Left colon (tissue), 2 donors: ENCODE measurements at regions not wholly inside any gene's neighbourhood (a gene's known extent, or its start where the extent isn't known, plus 50 kb on each side); places are given as distances from the start of the nearest gene placed in this dataset.
A peak's percentile ranks its signal among the peaks of the same experiment; 100 is the strongest.

Source experiments
- ATAC-seq: fragments of 200-7000 bp; cut with Tn5 transposase; one replicate; pipeline ENCODE4 v1.9.1; 2020; ENCODE audit warnings: mild to moderate bottlenecking, moderate library complexity
- DNase-seq, 2 donors: peaks; one replicate each; pipeline ENCODE4 v3.0.0-alpha.2; 2020
- intact Hi-C, 2 donors: fragments of 100-400 bp; cut with DNase I in 1 of 2; cut with micrococcal nuclease in 1 of 2; formaldehyde crosslinking; loops; one replicate each; pipeline versions ENCODE4 v1.11.2 to v1.14.0; 2022; cut with DNase I, micrococcal nuclease
- donor health status: DM: no; HTN: no; CAD: no.
- donor health status: DM: yes; HTN: yes; CAD: no.

- intact Hi-C loops: no loop called here
- no peak for DNase-seq
- no peak for ATAC-seq
Observed at GRCh38 chr20:39898467-39898852, 790.6 kb downstream of the MAFB start.

- DNase-seq (no peak), ATAC-seq (no peak)
- intact Hi-C loops: no loop called here
Observed at GRCh38 chr20:39897781-39898466, 791.1 kb downstream of the MAFB start.

GRCh38 chr20:39897058-39897457 is 792.0 kb downstream of the MAFB start:
- DNase-seq: no peak
- intact Hi-C loops: no loop called here

GRCh38 chr20:39894067-39894466 is 795.0 kb downstream of the MAFB start:
- no peak for ATAC-seq
- intact Hi-C loops: no loop called here
- no peak for DNase-seq

More at GRCh38 chr20:39897058-39897457, 792.0 kb downstream of the MAFB start:
- no peak for ATAC-seq

- ATAC-seq (no peak), DNase-seq (no peak)
- intact Hi-C loops: no loop called here
Observed at GRCh38 chr20:39893003-39893685, 795.9 kb downstream of the MAFB start.

GRCh38 chr20:39890697-39891096 is 798.3 kb downstream of the MAFB start:
- DNase-seq: no peak
- intact Hi-C loops: no loop called here
- ATAC-seq: no peak

- no peak for ATAC-seq
- DNase-seq: no peak
- intact Hi-C loops: loop anchor here in 1 of 2 donors (5.0 kb wide), 1 partner anchor 804 kb away; no protein-coding TSS in a partner anchor
Observed at GRCh38 chr20:39888310-39888709, 800.7 kb downstream of the MAFB start.

GRCh38 chr20:39886650-39887190 is 802.3 kb downstream of the MAFB start:
- intact Hi-C loops: loop anchor here in 1 of 2 donors (5.0 kb wide), 1 partner anchor 806 kb away; no protein-coding TSS in a partner anchor
- DNase-seq (peak in 1 of 2 donors; percentile 26), ATAC-seq (no peak)

- ATAC-seq (peak; percentile 43), DNase-seq (peak; percentile 34 to 64)
- intact Hi-C loops: loop anchor here in 1 of 2 donors (5.0 kb wide), 1 partner anchor 806 kb away; no protein-coding TSS in a partner anchor
Observed at GRCh38 chr20:39885975-39886649, 802.9 kb downstream of the MAFB start.

GRCh38 chr20:39882806-39883205 is 806.2 kb downstream of the MAFB start:
- no peak for DNase-seq
- ATAC-seq: no peak
- intact Hi-C loops: no loop called here

- ATAC-seq (no peak), DNase-seq (no peak)
- intact Hi-C loops: no loop called here
Observed at GRCh38 chr20:39880890-39881289, 808.1 kb downstream of the MAFB start.

- intact Hi-C loops: loop anchor here in 1 of 2 donors (10.0 kb wide), 1 partner anchor 614 kb away; no protein-coding TSS in a partner anchor
- ATAC-seq (no peak), DNase-seq (no peak)
Observed at GRCh38 chr20:39879296-39879695, 809.7 kb downstream of the MAFB start.

- intact Hi-C loops: loop anchor here in 1 of 2 donors (10.0 kb wide), 1 partner anchor 614 kb away; no protein-coding TSS in a partner anchor
- DNase-seq (no peak), ATAC-seq (no peak)
Observed at GRCh38 chr20:39878809-39879208, 810.2 kb downstream of the MAFB start.

GRCh38 chr20:39878320-39878719 is 810.7 kb downstream of the MAFB start:
- no peak for ATAC-seq

GRCh38 chr20:39877788-39878187 is 811.2 kb downstream of the MAFB start:
- ATAC-seq (no peak), DNase-seq (no peak)
- intact Hi-C loops: loop anchor here in 1 of 2 donors (10.0 kb wide), 1 partner anchor 613 kb away; no protein-coding TSS in a partner anchor

More at GRCh38 chr20:39878320-39878719, 810.7 kb downstream of the MAFB start:
- no peak for DNase-seq
- intact Hi-C loops: loop anchor here in 1 of 2 donors (10.0 kb wide), 1 partner anchor 614 kb away; no protein-coding TSS in a partner anchor

GRCh38 chr20:39876976-39877635 is 811.9 kb downstream of the MAFB start:
- DNase-seq (no peak), ATAC-seq (no peak)
- intact Hi-C loops: loop anchor here in 1 of 2 donors (10.0 kb wide), 1 partner anchor 612 kb away; no protein-coding TSS in a partner anchor

- no peak for DNase-seq
- no peak for ATAC-seq
- intact Hi-C loops: loop anchor here in 1 of 2 donors (10.0 kb wide), 1 partner anchor 611 kb away; no protein-coding TSS in a partner anchor
Observed at GRCh38 chr20:39875492-39876110, 813.4 kb downstream of the MAFB start.
